Upper lobe of left lung (tissue), 4 donors: ENCODE measurements at regions not wholly inside any gene's neighbourhood (a gene's known extent, or its start where the extent isn't known, plus 50 kb on each side); places are given as distances from the start of the nearest gene placed in this dataset.

Experiments used
- CTCF ChIP-seq, 6 experiments: fragments of 450-650 bp in 4 of 6; fragments of 200-600 bp in 2 of 6; sonication (generic) in 2 of 6; IDR thresholded peaks; one replicate each; pipeline ENCODE4 v1.5.1; 2016 to 2019; ENCODE audit warnings: antibody characterized with exemption in 6 of 6
- EP300 ChIP-seq, 4 donors: sonication (generic); formaldehyde crosslinking; IDR thresholded peaks; one replicate each; pipeline ENCODE4 v1.5.1; 2017; ENCODE audit warnings: antibody characterized with exemption in 4 of 4, control low read depth in 2 of 4
- POLR2A ChIP-seq, 4 donors: fragments of 450-650 bp; IDR thresholded peaks; one replicate each; pipeline ENCODE4 v1.5.1; 2016 to 2017; ENCODE audit warnings: antibody characterized with exemption in 4 of 4, mild to moderate bottlenecking in 2 of 4
- POLR2AphosphoS5 ChIP-seq, 2 donors: sonication (generic); formaldehyde crosslinking; IDR thresholded peaks; one replicate each; pipeline ENCODE4 v1.5.1; 2017; ENCODE audit warnings: antibody characterized with exemption in 2 of 2

- TF ChIP-seq CTCF (IDR thresholded peaks at IDR 0.05) (no peak), POLR2A (IDR thresholded peaks at IDR 0.05) (no peak), EP300 (IDR thresholded peaks at IDR 0.05) (no peak), POLR2AphosphoS5 (IDR thresholded peaks at IDR 0.05) (no peak)
These were observed 186.0 kb downstream of the COPRS start for GRCh38 chr17:31673076-31673475.
